ENCODE measurements at regions not wholly inside any gene's neighbourhood (a gene's known extent, or its start where the extent isn't known, plus 50 kb on each side); places are given as distances from the start of the nearest gene placed in this dataset.

GRCh38 chr4:36422607-36423006, 141.2 kb downstream of the DTHD1 start:
- no peak for TF ChIP-seq CTCF (IDR thresholded peaks at IDR 0.05)
- no peak for TF ChIP-seq POLR2A (IDR thresholded peaks at IDR 0.05)
- no peak for TF ChIP-seq POLR2AphosphoS5 (IDR thresholded peaks at IDR 0.05)
